WTC11 (cell line): ENCODE measurements at regions not wholly inside any gene's neighbourhood (a gene's known extent, or its start where the extent isn't known, plus 50 kb on each side); places are given as distances from the start of the nearest gene placed in this dataset.

Experiments
- ATAC-seq: fragments of 200-7000 bp; cut with Tn5 transposase; 2 replicates; pipeline ENCODE4 v1.10.0; 2021; ENCODE audit warnings: mild to moderate bottlenecking, moderate library complexity
- CTCF ChIA-PET: fragments of 300-600 bp; sonication (Branson Sonifier 250); formaldehyde crosslinking; loops from one replicate; lab custom pipeline; 2021; ENCODE audit warnings: antibody characterized with exemption; lab: Charles Lee
- POLR2A ChIA-PET: fragments of 350-600 bp; sonication (Branson Sonifier 250); formaldehyde crosslinking; loops from one replicate; lab custom pipeline; 2021; ENCODE audit warnings: antibody characterized with exemption; lab: Charles Lee
- DNase-seq: peaks from one replicate; pipeline ENCODE4 v3.0.0; 2021; ENCODE audit warnings: low spot score
- H3K27ac Mint-ChIP-seq: 2 replicates; pipeline ENCODE4 v1.8.0; 2021; ENCODE audit warnings: mixed read lengths
- H3K27me3 Mint-ChIP-seq: 2 replicates; pipeline ENCODE4 v1.8.0; 2021; ENCODE audit warnings: low read depth, mild to moderate bottlenecking, moderate library complexity, mixed read lengths
- H3K36me3 Mint-ChIP-seq: 2 replicates; pipeline ENCODE4 v1.8.0; 2021; ENCODE audit warnings: mixed read lengths
- H3K4me1 Mint-ChIP-seq: 2 replicates; pipeline ENCODE4 v1.8.0; 2022; ENCODE audit warnings: mixed read lengths
- H3K4me3 Mint-ChIP-seq: 2 replicates; pipeline ENCODE4 v1.8.0; 2021; ENCODE audit warnings: mild to moderate bottlenecking, moderate library complexity, mixed read lengths
- H3K9me3 Mint-ChIP-seq: 2 replicates; pipeline ENCODE4 v1.8.0; 2021; ENCODE audit warnings: mixed read lengths
- ATF1 ChIP-seq: sonication (generic); formaldehyde crosslinking; IDR thresholded peaks from 2 replicates; pipeline ENCODE4 v1.8.1; 2023; ENCODE audit warnings: mild to moderate bottlenecking, moderate library complexity, missing genetic modification reagents
- E2F4 ChIP-seq: sonication (generic); formaldehyde crosslinking; IDR thresholded peaks from 2 replicates; pipeline ENCODE4 v1.8.1; 2022; ENCODE audit warnings: low read depth, mild to moderate bottlenecking, moderate library complexity, missing genetic modification reagents, borderline replicate concordance
- ELF4 ChIP-seq: sonication (generic); formaldehyde crosslinking; IDR thresholded peaks from 2 replicates; pipeline ENCODE4 v1.8.1; 2022; ENCODE audit warnings: low read depth, mild to moderate bottlenecking, moderate library complexity, missing genetic modification reagents
- ERG ChIP-seq: fragments of 250-450 bp; sonication (Bioruptor Pico); IDR thresholded peaks from 2 replicates; pipeline ENCODE4 v1.8.0; 2021; ENCODE audit warnings: mild to moderate bottlenecking
- ESRRA ChIP-seq: sonication (generic); formaldehyde crosslinking; IDR thresholded peaks from 2 replicates; pipeline ENCODE4 v1.8.1; 2022; ENCODE audit warnings: mild to moderate bottlenecking, missing genetic modification reagents, borderline replicate concordance
- FOXJ3 ChIP-seq: sonication (generic); formaldehyde crosslinking; IDR thresholded peaks from 2 replicates; pipeline ENCODE4 v1.9.0; 2021; ENCODE audit warnings: missing genetic modification reagents, mild to moderate bottlenecking, borderline replicate concordance
- FOXP1 ChIP-seq: sonication (generic); formaldehyde crosslinking; IDR thresholded peaks from 2 replicates; pipeline ENCODE4 v1.8.0; 2022; ENCODE audit warnings: missing genetic modification reagents, mild to moderate bottlenecking, moderate library complexity, borderline replicate concordance
- FOXP4 ChIP-seq: sonication (generic); formaldehyde crosslinking; IDR thresholded peaks from 2 replicates; pipeline ENCODE4 v1.8.0; 2022; ENCODE audit warnings: mild to moderate bottlenecking, missing genetic modification reagents
- HMGA2 ChIP-seq: fragments of 250-450 bp; sonication (Bioruptor Pico); IDR thresholded peaks from 2 replicates; pipeline ENCODE4 v1.4.0; 2021; ENCODE audit warnings: mild to moderate bottlenecking, moderate library complexity
- KAT7 ChIP-seq: sonication (generic); formaldehyde crosslinking; IDR thresholded peaks from 2 replicates; pipeline ENCODE4 v1.8.1; 2023; ENCODE audit warnings: missing genetic modification reagents, mild to moderate bottlenecking, borderline replicate concordance
- MAX ChIP-seq: sonication (generic); formaldehyde crosslinking; IDR thresholded peaks from 2 replicates; pipeline ENCODE4 v1.8.0; 2022; ENCODE audit warnings: mild to moderate bottlenecking, missing genetic modification reagents
- MXD4 ChIP-seq: fragments of 250-450 bp; sonication (Bioruptor Pico); IDR thresholded peaks from 2 replicates; pipeline ENCODE4 v1.8.0; 2021; ENCODE audit warnings: mild to moderate bottlenecking, moderate library complexity, borderline replicate concordance
- NFYB ChIP-seq: sonication (generic); formaldehyde crosslinking; conservative IDR thresholded peaks from 2 replicates; pipeline ENCODE4 v1.8.0; 2022; ENCODE audit warnings: low read depth, missing genetic modification reagents
- NR3C1 ChIP-seq: sonication (generic); formaldehyde crosslinking; conservative IDR thresholded peaks from 2 replicates; pipeline ENCODE4 v1.8.1; 2023; ENCODE audit warnings: low read depth, mild to moderate bottlenecking, missing genetic modification reagents
- ZNF263 ChIP-seq: sonication (generic); formaldehyde crosslinking; IDR thresholded peaks from 2 replicates; pipeline ENCODE4 v1.8.1; 2022; ENCODE audit warnings: low read depth, mild to moderate bottlenecking, moderate library complexity, missing genetic modification reagents
- ZNF425 ChIP-seq: fragments of 250-450 bp; sonication (Bioruptor Pico); conservative IDR thresholded peaks from 2 replicates; pipeline ENCODE4 v1.9.0; 2021; ENCODE audit warnings: mild to moderate bottlenecking

GRCh38 chr5:2529371-2530092, 221.9 kb downstream of the IRX2 start:
- CTCF ChIA-PET = no interaction called here

More at GRCh38 chr5:2529371-2530092, 221.9 kb downstream of the IRX2 start:
- TF ChIP-seq NR3C1 (CRISPR knock-in tag) = no peak
- TF ChIP-seq MXD4 (CRISPR knock-in tag) = no peak
- TF ChIP-seq ZNF263 = no peak
- no peak for TF ChIP-seq ATF1
- TF ChIP-seq MAX (CRISPR knock-in tag) = no peak
- TF ChIP-seq E2F4 (CRISPR knock-in tag) = no peak
- no peak for TF ChIP-seq FOXP1 (CRISPR knock-in tag)
- TF ChIP-seq KAT7 (CRISPR knock-in tag) = no peak
- TF ChIP-seq NFYB (CRISPR knock-in tag) = no peak
- TF ChIP-seq HMGA2 = no peak
- no peak for TF ChIP-seq FOXJ3 (CRISPR knock-in tag)
- TF ChIP-seq ERG (CRISPR knock-in tag) = no peak
- TF ChIP-seq ESRRA (CRISPR knock-in tag) = no peak
- TF ChIP-seq ELF4 (CRISPR knock-in tag) = no peak
- TF ChIP-seq ZNF425 = no peak
- no peak for TF ChIP-seq FOXP4 (CRISPR knock-in tag)
- no peak for DNase-seq
- no peaks in the 10 kb centered on the region for H3K4me1 Mint-ChIP-seq
- H3K9me3 Mint-ChIP-seq = peaks cover 49% of the 10 kb centered on the region
- H3K4me3 Mint-ChIP-seq = no peak overlapping the region
- peaks cover 16% of the 10 kb centered on the region for H3K36me3 Mint-ChIP-seq
- POLR2A ChIA-PET = no interaction called here
- no peak for ATAC-seq
- H3K27ac Mint-ChIP-seq = no peak overlapping the region
- peaks cover 5% of the 10 kb centered on the region; the same call in 1 of the 2 replicates for H3K27me3 Mint-ChIP-seq
